Gastroesophageal sphincter (tissue), 4 donors: ENCODE measurements at regions not wholly inside any gene's neighbourhood (a gene's known extent, or its start where the extent isn't known, plus 50 kb on each side); places are given as distances from the start of the nearest gene placed in this dataset.
"Not testable (repeated sequence)": the region's sequence is repeated elsewhere in the genome, so short reads cannot be mapped to it uniquely, and the experiment has no call there.

Experiments
- ATAC-seq: fragments of 150-250 bp; one replicate; pipeline ENCODE4 v1.9.1; 2016; ENCODE audit warnings: mild to moderate bottlenecking, moderate library complexity
- H3K27ac ChIP-seq, 4 donors: fragments of 200-600 bp; sonication (generic) in 3 of 4; 1 replicate in 3 of 4; 2 replicates in 1 of 4; pipeline ENCODE4 v1.5.1; 2016 to 2019
- H3K27me3 ChIP-seq: fragments of 200-600 bp; sonication (generic); one replicate; pipeline ENCODE4 v1.5.1; 2019
- H3K36me3 ChIP-seq, 2 donors: fragments of 200-600 bp; sonication (generic); one replicate each; pipeline ENCODE4 v1.5.1; 2019; ENCODE audit warnings: control low read depth in 1 of 2
- H3K4me1 ChIP-seq, 3 donors: fragments of 200-600 bp; sonication (generic); 1 replicate in 2 of 3; 2 replicates in 1 of 3; pipeline ENCODE4 v1.5.1; 2016 to 2019; ENCODE audit warnings: control low read depth in 2 of 3
- H3K4me3 ChIP-seq, 2 donors: fragments of 200-600 bp; sonication (generic); one replicate each; pipeline ENCODE4 v1.5.1; 2019; ENCODE audit warnings: mild to moderate bottlenecking in 1 of 2, moderate library complexity in 1 of 2
- H3K9me3 ChIP-seq, 3 donors: fragments of 200-600 bp; sonication (generic); one replicate each; pipeline ENCODE4 v1.5.1; 2017 to 2019; ENCODE audit warnings: control low read depth in 2 of 3
- EP300 ChIP-seq: sonication (generic); formaldehyde crosslinking; IDR thresholded peaks from one replicate; pipeline ENCODE4 v1.6.1; 2017; ENCODE audit warnings: antibody characterized with exemption, mild to moderate bottlenecking
- POLR2A ChIP-seq, 2 donors: fragments of 450-650 bp; IDR thresholded peaks; one replicate each; pipeline ENCODE4 v1.6.1; 2017; ENCODE audit warnings: antibody characterized with exemption in 2 of 2, mild to moderate bottlenecking in 2 of 2, moderate library complexity in 1 of 2
- POLR2AphosphoS5 ChIP-seq: sonication (generic); formaldehyde crosslinking; IDR thresholded peaks from one replicate; pipeline ENCODE4 v1.6.1; 2017; ENCODE audit warnings: antibody characterized with exemption
- WGBS, 2 donors: methylation state at CpG; one replicate each; pipeline ENCODE4 v1.1.5; 2018; ENCODE audit warnings: low coverage in 1 of 2; 5-methylcytosine and 5-hydroxymethylcytosine counted together
- TF ChIP-seq, protein P1 (sequence below), 4 experiments: fragments of 200-600 bp in 2 of 4; fragments of 450-650 bp in 2 of 4; sonication (generic) in 1 of 4; IDR thresholded peaks; one replicate each; pipeline ENCODE4 v1.5.1; 2017 to 2019; ENCODE audit warnings: antibody characterized with exemption in 4 of 4, mild to moderate bottlenecking in 2 of 4, moderate library complexity in 2 of 4

DNA sequence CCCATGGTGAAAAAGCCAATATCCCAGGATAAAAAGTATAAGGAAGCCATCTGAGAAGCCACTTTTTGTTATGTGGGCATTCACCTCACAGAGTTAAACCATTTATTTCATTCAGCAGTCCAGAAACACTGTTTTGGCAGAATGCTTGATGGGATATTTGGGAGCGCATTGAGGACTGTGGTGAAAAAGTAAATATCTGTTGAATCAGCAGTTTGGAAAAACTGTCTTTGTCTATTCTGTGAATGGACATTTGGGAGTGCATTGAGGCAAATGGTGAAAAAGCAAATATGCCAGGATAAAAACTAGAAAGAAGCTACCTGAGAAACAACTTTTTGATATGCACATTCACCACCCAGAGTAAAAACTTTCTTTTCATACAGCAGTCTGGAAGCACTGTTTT lies 276.2 kb upstream of the TRIM48 start:
- TF ChIP-seq POLR2AphosphoS5, result no peak
- no peak for TF ChIP-seq POLR2A (IDR thresholded peaks at IDR 0.05)
- no peak for TF ChIP-seq EP300
- TF ChIP-seq, protein P1, sequence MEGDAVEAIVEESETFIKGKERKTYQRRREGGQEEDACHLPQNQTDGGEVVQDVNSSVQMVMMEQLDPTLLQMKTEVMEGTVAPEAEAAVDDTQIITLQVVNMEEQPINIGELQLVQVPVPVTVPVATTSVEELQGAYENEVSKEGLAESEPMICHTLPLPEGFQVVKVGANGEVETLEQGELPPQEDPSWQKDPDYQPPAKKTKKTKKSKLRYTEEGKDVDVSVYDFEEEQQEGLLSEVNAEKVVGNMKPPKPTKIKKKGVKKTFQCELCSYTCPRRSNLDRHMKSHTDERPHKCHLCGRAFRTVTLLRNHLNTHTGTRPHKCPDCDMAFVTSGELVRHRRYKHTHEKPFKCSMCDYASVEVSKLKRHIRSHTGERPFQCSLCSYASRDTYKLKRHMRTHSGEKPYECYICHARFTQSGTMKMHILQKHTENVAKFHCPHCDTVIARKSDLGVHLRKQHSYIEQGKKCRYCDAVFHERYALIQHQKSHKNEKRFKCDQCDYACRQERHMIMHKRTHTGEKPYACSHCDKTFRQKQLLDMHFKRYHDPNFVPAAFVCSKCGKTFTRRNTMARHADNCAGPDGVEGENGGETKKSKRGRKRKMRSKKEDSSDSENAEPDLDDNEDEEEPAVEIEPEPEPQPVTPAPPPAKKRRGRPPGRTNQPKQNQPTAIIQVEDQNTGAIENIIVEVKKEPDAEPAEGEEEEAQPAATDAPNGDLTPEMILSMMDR (IDR thresholded peaks at IDR 0.05), result no peak
- Histone ChIP-seq H3K9me3 (peaks cover 0 to 91% (median 0%) of the 10 kb centered on the region in 3 donors), H3K4me3 (no peak overlapping the region), H3K27me3 (no peaks in the 10 kb centered on the region), H3K27ac (no peak overlapping the region), H3K36me3 (no peaks in the 10 kb centered on the region), H3K4me1 (no peaks in the 10 kb centered on the region)
- no peak for ATAC-seq
- 80 to 88% methylated on average over 1 of the region's 1 CpG for WGBS, 2 donors

GRCh38 chr11:55028837-55029236 lies 233.1 kb upstream of the TRIM48 start:
- H3K27ac ChIP-seq, H3K36me3 ChIP-seq, H3K27me3 ChIP-seq, H3K4me3 ChIP-seq, ATAC-seq, H3K4me1 ChIP-seq: not testable (repeated sequence)
- peaks cover 0 to 97% (median 0%) of the 10 kb centered on the region in 3 donors for H3K9me3 ChIP-seq
- 60 to 62% methylated on average over 2 of the region's 2 CpGs for WGBS, 2 donors

DNA sequence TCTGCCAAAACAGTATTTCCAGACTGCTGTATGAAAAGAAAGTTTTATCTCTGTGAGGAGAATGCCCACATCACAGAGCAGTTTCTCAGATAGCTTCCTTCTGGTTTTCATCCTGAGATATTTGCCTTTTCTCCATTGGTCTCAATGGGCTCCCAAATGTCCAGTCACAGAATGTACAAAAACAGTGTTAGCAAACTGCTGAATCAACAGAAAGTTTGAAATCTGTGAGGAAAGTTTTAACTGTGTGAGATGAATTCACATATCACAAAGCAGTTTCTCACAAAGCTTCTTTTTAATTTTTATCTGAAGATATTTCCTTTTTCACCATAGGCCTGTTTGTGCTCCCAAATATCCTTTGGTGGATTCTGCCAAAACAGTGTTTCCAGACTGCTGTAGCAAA lies 207.2 kb upstream of the TRIM48 start:
- Histone ChIP-seq H3K27ac (no peak overlapping the region), H3K36me3 (no peaks in the 10 kb centered on the region), H3K9me3 (peaks cover 0 to 98% (median 5%) of the 10 kb centered on the region in 3 donors), H3K27me3 (no peaks in the 10 kb centered on the region), H3K4me1 (no peaks in the 10 kb centered on the region), H3K4me3 (no peak overlapping the region)
- ATAC-seq, result no peak
- TF ChIP-seq, protein P1 (IDR thresholded peaks at IDR 0.05), result no peak
- TF ChIP-seq POLR2A (IDR thresholded peaks at IDR 0.05), result no peak

DNA sequence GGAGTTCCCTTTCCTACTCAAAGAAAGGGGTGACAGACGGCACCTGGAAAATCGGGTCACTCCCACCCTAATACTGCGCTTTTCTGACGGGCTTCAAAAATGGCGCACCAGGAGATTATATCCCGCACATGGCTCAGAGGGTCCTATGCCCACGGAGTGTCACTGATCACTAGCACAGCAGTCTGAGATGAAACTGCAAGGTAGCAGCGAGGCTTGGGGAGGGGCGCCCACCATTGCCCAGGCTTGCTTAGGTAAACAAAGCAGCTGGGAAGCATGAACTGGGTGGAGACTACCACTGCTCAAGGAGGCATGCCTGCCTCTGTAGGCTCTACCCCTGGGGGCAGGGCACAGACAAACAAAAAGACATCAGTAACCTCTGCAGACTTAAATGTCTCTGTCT lies 177.4 kb upstream of the TRIM48 start:
- H3K9me3 ChIP-seq, result peaks cover 0 to 70% (median 0%) of the 10 kb centered on the region in 3 donors
- not testable (repeated sequence) for ATAC-seq, H3K27me3 ChIP-seq, H3K4me3 ChIP-seq, H3K27ac ChIP-seq, H3K4me1 ChIP-seq, H3K36me3 ChIP-seq
- WGBS, 2 donors, result 100% methylated on average over 4 of the region's 9 CpGs; no CpG with 5 or more reads in 1 of the 2 donors

GRCh38 chr11:55106391-55106790 lies 155.6 kb upstream of the TRIM48 start:
- 42 to 63% methylated on average over 4 of the region's 4 CpGs for WGBS, 2 donors
- H3K27ac ChIP-seq, result no peak overlapping the region
- H3K36me3 ChIP-seq, result no peaks in the 10 kb centered on the region
- ATAC-seq, result no peak
- H3K4me1 ChIP-seq, result no peaks in the 10 kb centered on the region
- H3K27me3 ChIP-seq, result no peaks in the 10 kb centered on the region
- H3K4me3 ChIP-seq, result no peak overlapping the region
- H3K9me3 ChIP-seq, result peaks cover 0 to 64% (median 0%) of the 10 kb centered on the region in 3 donors
- no peak for TF ChIP-seq EP300
- TF ChIP-seq POLR2AphosphoS5, result no peak
- TF ChIP-seq POLR2A (IDR thresholded peaks at IDR 0.05), result no peak
- TF ChIP-seq, protein P1 (IDR thresholded peaks at IDR 0.05), result no peak
